Peyer's patch (tissue), 4 donors: ENCODE measurements at regions not wholly inside any gene's neighbourhood (a gene's known extent, or its start where the extent isn't known, plus 50 kb on each side); places are given as distances from the start of the nearest gene placed in this dataset.

Experiments used
- POLR2A ChIP-seq, 2 donors: fragments of 450-650 bp; IDR thresholded peaks; one replicate each; pipeline ENCODE4 v1.5.1; 2017; ENCODE audit warnings: antibody characterized with exemption in 2 of 2, mild to moderate bottlenecking in 2 of 2, moderate library complexity in 2 of 2
- TF ChIP-seq, protein P1 (sequence below), 6 experiments: fragments of 450-650 bp in 4 of 6; fragments of 200-600 bp in 2 of 6; sonication (generic) in 1 of 6; IDR thresholded peaks; one replicate each; pipeline ENCODE4 v1.5.1; 2017 to 2019; ENCODE audit warnings: antibody characterized with exemption in 6 of 6, mild to moderate bottlenecking in 3 of 6, moderate library complexity in 1 of 6

DNA sequence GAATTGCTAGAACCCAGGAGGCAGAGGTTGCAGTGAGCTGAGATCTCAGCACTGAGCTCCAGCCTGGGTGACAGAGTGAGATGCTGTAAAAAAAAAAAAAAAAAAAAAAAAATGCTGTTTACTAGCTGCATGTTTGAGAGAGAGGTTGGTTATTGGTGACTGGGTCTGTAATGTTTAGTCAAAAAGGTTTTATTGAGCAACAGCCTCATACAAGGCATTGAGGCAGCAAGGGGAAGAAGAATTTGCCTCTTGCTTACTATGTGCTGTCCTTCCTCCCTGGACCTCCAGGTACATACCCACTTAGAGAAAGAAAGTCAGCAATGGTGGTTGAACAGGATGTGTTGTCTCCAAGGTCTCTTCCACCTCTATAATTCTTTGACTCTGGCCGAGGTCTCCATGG, 140.7 kb upstream of the SPRY4 start:
- TF ChIP-seq, protein P1, sequence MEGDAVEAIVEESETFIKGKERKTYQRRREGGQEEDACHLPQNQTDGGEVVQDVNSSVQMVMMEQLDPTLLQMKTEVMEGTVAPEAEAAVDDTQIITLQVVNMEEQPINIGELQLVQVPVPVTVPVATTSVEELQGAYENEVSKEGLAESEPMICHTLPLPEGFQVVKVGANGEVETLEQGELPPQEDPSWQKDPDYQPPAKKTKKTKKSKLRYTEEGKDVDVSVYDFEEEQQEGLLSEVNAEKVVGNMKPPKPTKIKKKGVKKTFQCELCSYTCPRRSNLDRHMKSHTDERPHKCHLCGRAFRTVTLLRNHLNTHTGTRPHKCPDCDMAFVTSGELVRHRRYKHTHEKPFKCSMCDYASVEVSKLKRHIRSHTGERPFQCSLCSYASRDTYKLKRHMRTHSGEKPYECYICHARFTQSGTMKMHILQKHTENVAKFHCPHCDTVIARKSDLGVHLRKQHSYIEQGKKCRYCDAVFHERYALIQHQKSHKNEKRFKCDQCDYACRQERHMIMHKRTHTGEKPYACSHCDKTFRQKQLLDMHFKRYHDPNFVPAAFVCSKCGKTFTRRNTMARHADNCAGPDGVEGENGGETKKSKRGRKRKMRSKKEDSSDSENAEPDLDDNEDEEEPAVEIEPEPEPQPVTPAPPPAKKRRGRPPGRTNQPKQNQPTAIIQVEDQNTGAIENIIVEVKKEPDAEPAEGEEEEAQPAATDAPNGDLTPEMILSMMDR (IDR thresholded peaks at IDR 0.05): no peak
- TF ChIP-seq POLR2A (IDR thresholded peaks at IDR 0.05): no peak
